H1 (cell line): ENCODE measurements at regions not wholly inside any gene's neighbourhood (a gene's known extent, or its start where the extent isn't known, plus 50 kb on each side); places are given as distances from the start of the nearest gene placed in this dataset.

Experiments used
- CTCF ChIA-PET: fragments of 300-600 bp; sonication (Branson Sonifier 250); formaldehyde crosslinking; loops from one replicate; lab custom pipeline; 2021; ENCODE audit not compliant: partially characterized antibody; lab: Charles Lee
- POLR2A ChIA-PET: fragments of 300-600 bp; sonication (Branson Sonifier 250); formaldehyde crosslinking; loops from one replicate; lab custom pipeline; 2021; ENCODE audit warnings: inconsistent platforms; ENCODE audit not compliant: partially characterized antibody; lab: Charles Lee
- DNase-seq, 2 experiments: peaks; one replicate each; pipeline versions ENCODE4 v3.0.0 to v3.0.0-alpha.2; 2010 to 2022; ENCODE audit warnings: low spot score in 2 of 2, low read depth in 1 of 2, mixed read lengths in 1 of 2
- FAIRE-seq: peaks from 2 replicates; lab custom pipeline; 2011; peaks lifted over from hg19 to GRCh38; lab: Jason Lieb, UNC
- H2AFZ ChIP-seq: 2 replicates; pipeline ENCODE4 v1.8.1; 2012; ENCODE audit warnings: low read length, inconsistent platforms
- H2AK5ac ChIP-seq: 2 replicates; pipeline ENCODE4 v1.6.1; 2013; ENCODE audit warnings: low read depth, low read length
- H2BK120ac ChIP-seq: replicated peaks from 2 replicates; pipeline ENCODE3; 2013; ENCODE audit warnings: low read depth, low read length, inconsistent platforms
- H2BK12ac ChIP-seq: 2 replicates; pipeline ENCODE4 v1.6.1; 2013; ENCODE audit warnings: low read depth, low read length
- H2BK15ac ChIP-seq: 2 replicates; pipeline ENCODE4 v1.6.1; 2013; ENCODE audit warnings: low read length
- H2BK20ac ChIP-seq: 2 replicates; pipeline ENCODE4 v1.6.1; 2013; ENCODE audit warnings: low read length
- H2BK5ac ChIP-seq: 2 replicates; pipeline ENCODE4 v1.6.1; 2013; ENCODE audit warnings: low read depth, low read length
- H3K14ac ChIP-seq: 2 replicates; pipeline ENCODE4 v1.6.1; 2013; ENCODE audit warnings: inconsistent platforms; ENCODE audit not compliant: insufficient read length
- H3K18ac ChIP-seq: 2 replicates; pipeline ENCODE4 v1.6.1; 2013; ENCODE audit warnings: low read length; ENCODE audit errors: extremely low read depth
- H3K23ac ChIP-seq: 2 replicates; pipeline ENCODE4 v1.6.1; 2013; ENCODE audit warnings: inconsistent platforms; ENCODE audit not compliant: insufficient read length
- H3K23me2 ChIP-seq: 2 replicates; pipeline ENCODE4 v1.6.1; 2013; ENCODE audit warnings: low read depth, low read length
- H3K27ac ChIP-seq: 2 replicates; pipeline ENCODE4 v1.6.1; 2011; ENCODE audit warnings: low read depth, low read length, inconsistent platforms
- H3K27me3 ChIP-seq, 4 experiments: replicated peaks in 1 of 4; 1 replicate in 1 of 4; 2 replicates in 3 of 4; pipeline versions ENCODE4 v1.6.1 to v1.8.1; 2011 to 2013; ENCODE audit warnings: low read length in 3 of 4, mild to moderate bottlenecking in 3 of 4, inconsistent platforms in 2 of 4, mixed read lengths in 2 of 4, moderate library complexity in 1 of 4; ENCODE audit not compliant: control insufficient read depth in 3 of 4, insufficient read depth in 3 of 4; ENCODE audit errors: extremely low read depth in 1 of 4
- H3K36me3 ChIP-seq, 4 experiments: 2 replicates each; pipeline versions ENCODE4 v1.6.1 to v1.8.1; 2011 to 2013; ENCODE audit warnings: mild to moderate bottlenecking in 4 of 4, low read length in 3 of 4, moderate library complexity in 2 of 4, control low read depth in 1 of 4, inconsistent platforms in 1 of 4; ENCODE audit not compliant: insufficient read depth in 4 of 4, control insufficient read depth in 2 of 4
- H3K4ac ChIP-seq: replicated peaks from 2 replicates; pipeline ENCODE3; 2013; ENCODE audit warnings: low read length, low read depth, mixed read lengths, inconsistent platforms; ENCODE audit not compliant: insufficient read length
- H3K4me1 ChIP-seq, 4 experiments: replicated peaks in 1 of 4; 1 replicate in 1 of 4; 2 replicates in 3 of 4; pipeline versions ENCODE4 v1.6.1 to v1.8.1; 2011 to 2013; ENCODE audit warnings: low read length in 3 of 4, inconsistent platforms in 2 of 4, mixed read lengths in 1 of 4; ENCODE audit not compliant: insufficient read depth in 4 of 4, control insufficient read depth in 3 of 4
- H3K4me2 ChIP-seq, 2 experiments: 2 replicates each; pipeline versions ENCODE4 v1.6.1 to v1.8.1; 2011 to 2013; ENCODE audit warnings: low read depth in 2 of 2, low read length in 2 of 2, control low read depth in 1 of 2, inconsistent platforms in 1 of 2, mild to moderate bottlenecking in 1 of 2; ENCODE audit not compliant: insufficient read depth in 1 of 2
- H3K4me3 ChIP-seq, 4 experiments: fragments of 200-600, 300-600 bp in 1 of 4; sonication (generic), shearing (Covaris generic), sonication (Bioruptor Twin) in 1 of 4; 2 replicates each; pipeline versions ENCODE4 v1.5.1 to v1.8.1; 2011 to 2016; ENCODE audit warnings: low read length in 4 of 4, low read depth in 3 of 4, control low read depth in 2 of 4, inconsistent platforms in 2 of 4, mild to moderate bottlenecking in 2 of 4, mixed read lengths in 1 of 4, moderate library complexity in 1 of 4; ENCODE audit not compliant: insufficient read depth in 2 of 4; ENCODE audit errors: extremely low read depth in 1 of 4
- H3K56ac ChIP-seq: replicated peaks from 2 replicates; pipeline ENCODE3; 2013; ENCODE audit warnings: low read depth, mild to moderate bottlenecking, mixed read lengths, low read length, inconsistent platforms; ENCODE audit not compliant: insufficient read length
- H3K79me1 ChIP-seq: 2 replicates; pipeline ENCODE4 v1.6.1; 2013; ENCODE audit warnings: low read depth, low read length, control low read depth
- H3K79me2 ChIP-seq, 2 experiments: 2 replicates each; pipeline versions ENCODE4 v1.6.1 to v1.8.1; 2012 to 2013; ENCODE audit warnings: low read length in 2 of 2, mild to moderate bottlenecking in 2 of 2, inconsistent platforms in 1 of 2; ENCODE audit not compliant: insufficient read depth in 2 of 2, control insufficient read depth in 1 of 2
- H3K9ac ChIP-seq, 4 experiments: replicated peaks in 1 of 4; 1 replicate in 1 of 4; 2 replicates in 3 of 4; pipeline versions ENCODE4 v1.6.1 to v1.8.1; 2011 to 2013; ENCODE audit warnings: low read depth in 3 of 4, low read length in 3 of 4, control low read depth in 2 of 4, mild to moderate bottlenecking in 2 of 4, moderate library complexity in 2 of 4, inconsistent platforms in 1 of 4; ENCODE audit errors: extremely low read depth in 1 of 4
- H3K9me3 ChIP-seq, 2 experiments: 2 replicates each; pipeline versions ENCODE4 v1.6.1 to v1.8.1; 2012 to 2013; ENCODE audit warnings: mild to moderate bottlenecking in 2 of 2, moderate library complexity in 2 of 2, control low read depth in 1 of 2, inconsistent platforms in 1 of 2, low read depth in 1 of 2, low read length in 1 of 2, mixed read lengths in 1 of 2; ENCODE audit not compliant: insufficient read depth in 2 of 2
- H4K20me1 ChIP-seq, 2 experiments: replicated peaks in 1 of 2; 2 replicates each; pipeline versions ENCODE3 to v1.8.1; 2011 to 2013; ENCODE audit warnings: inconsistent platforms in 2 of 2, low read length in 2 of 2, mild to moderate bottlenecking in 1 of 2; ENCODE audit not compliant: insufficient read depth in 2 of 2, control insufficient read depth in 1 of 2
- H4K5ac ChIP-seq: 2 replicates; pipeline ENCODE4 v1.6.1; 2013; ENCODE audit warnings: low read length, low read depth, mixed read lengths, inconsistent platforms; ENCODE audit not compliant: insufficient read length
- H4K8ac ChIP-seq: 2 replicates; pipeline ENCODE4 v1.8.0; 2013; ENCODE audit warnings: mild to moderate bottlenecking, moderate library complexity, low read length, inconsistent platforms; ENCODE audit not compliant: insufficient read depth; ENCODE audit errors: extremely low read depth
- H4K91ac ChIP-seq: replicated peaks from 2 replicates; pipeline ENCODE3; 2013; ENCODE audit warnings: low read length, mixed read lengths, inconsistent platforms; ENCODE audit not compliant: insufficient read length
- ASH2L ChIP-seq: fragments of 200-600, 300-600 bp; sonication (generic); IDR thresholded peaks from one replicate; pipeline ENCODE4 v1.7.1; 2017; ENCODE audit warnings: low read length
- FOSL1 ChIP-seq: IDR thresholded peaks from 2 replicates; pipeline ENCODE4 v1.6.1; 2011; ENCODE audit warnings: mild to moderate bottlenecking, low read depth, low read length, moderate library complexity; ENCODE audit not compliant: insufficient read depth

GRCh38 chr18:73579698-73580097 lies 567.9 kb downstream of the FBXO15 start:
- H2BK15ac ChIP-seq: no peak overlapping the region
- peaks cover 2 to 7% (median 4%) of the 10 kb centered on the region in 4 experiments; a peak in 5 of 7 replicates for H3K4me1 ChIP-seq
- no peak overlapping the region for H2BK12ac ChIP-seq
- no peaks in the 10 kb centered on the region for H3K79me1 ChIP-seq
- DNase-seq (no peak), FAIRE-seq (no peak)
- H3K27ac ChIP-seq: no peak overlapping the region
- H2BK120ac ChIP-seq: no peak overlapping the region
- H4K8ac ChIP-seq: no peak overlapping the region
- no peak overlapping the region for H3K4ac ChIP-seq
- no peak overlapping the region for H3K18ac ChIP-seq
- no peak overlapping the region for H3K4me3 ChIP-seq
- H3K23ac ChIP-seq: no peak overlapping the region
- peaks cover 0 to 2% (median 0%) of the 10 kb centered on the region in 4 experiments; a peak in 1 of 7 replicates for H3K27me3 ChIP-seq
- no peak overlapping the region for H3K9ac ChIP-seq
- H3K36me3 ChIP-seq: no peaks in the 10 kb centered on the region
- no peak overlapping the region for H3K4me2 ChIP-seq
- no peaks in the 10 kb centered on the region for H4K20me1 ChIP-seq
- TF ChIP-seq ASH2L (no peak), FOSL1 (no peak)
- no peak overlapping the region for H2BK5ac ChIP-seq
- H3K79me2 ChIP-seq: no peaks in the 10 kb centered on the region
- H3K56ac ChIP-seq: no peak overlapping the region
- H3K23me2 ChIP-seq: no peaks in the 10 kb centered on the region
- no peak overlapping the region for H4K91ac ChIP-seq
- H4K5ac ChIP-seq: no peak overlapping the region
- H2AK5ac ChIP-seq: no peak overlapping the region
- H2AFZ ChIP-seq: no peak overlapping the region
- POLR2A ChIA-PET: no interaction called here
- no peaks in the 10 kb centered on the region for H3K9me3 ChIP-seq
- H2BK20ac ChIP-seq: no peak overlapping the region
- CTCF ChIA-PET: interaction anchor here (0.8 to 1.4 kb wide), 2 partner anchors 23 to 60 kb away, joined by 3 to 4 read pairs; no protein-coding TSS in a partner anchor
- no peak overlapping the region for H3K14ac ChIP-seq
